HepG2 (cell line): ENCODE measurements at regions not wholly inside any gene's neighbourhood (a gene's known extent, or its start where the extent isn't known, plus 50 kb on each side); places are given as distances from the start of the nearest gene placed in this dataset.

Source experiments
- CBFB ChIP-seq: sonication (generic); formaldehyde crosslinking; IDR thresholded peaks from 2 replicates; pipeline ENCODE4 v1.4.0; 2020; ENCODE audit warnings: missing genetic modification reagents
- CEBPG ChIP-seq: IDR thresholded peaks from 2 replicates; pipeline ENCODE4 v1.6.1; 2016
- CENPT ChIP-seq: sonication (generic); formaldehyde crosslinking; IDR thresholded peaks from 2 replicates; pipeline ENCODE4 v1.8.0; 2022; ENCODE audit warnings: low read depth, mild to moderate bottlenecking, moderate library complexity, missing genetic modification reagents
- FOSL1 ChIP-seq: sonication (generic); formaldehyde crosslinking; IDR thresholded peaks from 2 replicates; pipeline ENCODE4 v1.9.0; 2021; ENCODE audit warnings: missing genetic modification reagents, borderline replicate concordance
- NFE2L2 ChIP-seq: fragments of 150-350 bp; IDR thresholded peaks from 2 replicates; pipeline ENCODE4 v1.6.1; 2014; ENCODE audit warnings: low read length
- NFYC ChIP-seq: IDR thresholded peaks from 2 replicates; pipeline ENCODE4 v1.6.1; 2016; ENCODE audit warnings: missing genetic modification reagents, missing compliant biosample characterization
- SIN3B ChIP-seq: fragments of 150-350 bp; IDR thresholded peaks from 2 replicates; pipeline ENCODE4 v1.6.1; 2014; ENCODE audit warnings: low read length
- SMARCC2 ChIP-seq: fragments of 450-650 bp; IDR thresholded peaks from 2 replicates; pipeline ENCODE4 v1.6.1; 2017; ENCODE audit warnings: antibody characterized with exemption, mild to moderate bottlenecking
- TMF1 ChIP-seq: sonication (generic); formaldehyde crosslinking; IDR thresholded peaks from 2 replicates; pipeline ENCODE4 v1.8.1; 2022; ENCODE audit warnings: low read depth, missing genetic modification reagents
- ZC3H4 ChIP-seq: sonication (generic); formaldehyde crosslinking; IDR thresholded peaks from 2 replicates; pipeline ENCODE4 v1.4.0; 2020; ENCODE audit warnings: missing genetic modification reagents, borderline replicate concordance
- ZNF224 ChIP-seq: sonication (generic); formaldehyde crosslinking; IDR thresholded peaks from 2 replicates; pipeline ENCODE4 v1.5.0; 2020; ENCODE audit warnings: mild to moderate bottlenecking, missing genetic modification reagents
- ZNF335 ChIP-seq: sonication (generic); formaldehyde crosslinking; IDR thresholded peaks from 2 replicates; pipeline ENCODE4 v1.4.0; 2020; ENCODE audit warnings: missing genetic modification reagents
- ZNF430 ChIP-seq: sonication (generic); formaldehyde crosslinking; IDR thresholded peaks from 2 replicates; pipeline ENCODE4 v1.9.0; 2021; ENCODE audit warnings: mild to moderate bottlenecking, missing genetic modification reagents
- ZNF703 ChIP-seq: sonication (generic); formaldehyde crosslinking; IDR thresholded peaks from 2 replicates; pipeline ENCODE4 v1.5.1; 2020; ENCODE audit warnings: missing genetic modification reagents, mild to moderate bottlenecking, moderate library complexity, borderline replicate concordance
- ZNF883 ChIP-seq: sonication (generic); formaldehyde crosslinking; IDR thresholded peaks from 2 replicates; pipeline ENCODE4 v1.5.1; 2020; ENCODE audit warnings: mild to moderate bottlenecking, missing genetic modification reagents; ENCODE audit errors: not compliant biosample characterization
- TF ChIP-seq, protein P1 (sequence below), 2 experiments: fragments of 450-650 bp in 1 of 2; sonication (generic) in 1 of 2; formaldehyde crosslinking in 1 of 2; IDR thresholded peaks; 2 replicates each; pipeline versions ENCODE4 v1.6.1 to v1.8.0; 2016 to 2022; ENCODE audit warnings: antibody characterized with exemption in 1 of 2, mild to moderate bottlenecking in 1 of 2, missing genetic modification reagents in 1 of 2
- TF ChIP-seq, protein P2 (sequence below): sonication (generic); formaldehyde crosslinking; IDR thresholded peaks from 2 replicates; pipeline ENCODE4 v1.9.0; 2021; ENCODE audit warnings: missing genetic modification reagents, borderline replicate concordance
- TF ChIP-seq, protein P3 (sequence below): sonication (generic); formaldehyde crosslinking; IDR thresholded peaks from 2 replicates; pipeline ENCODE4 v1.5.0; 2020; ENCODE audit warnings: missing genetic modification reagents
- TF ChIP-seq, protein P4 (sequence below): sonication (generic); formaldehyde crosslinking; IDR thresholded peaks from 2 replicates; pipeline ENCODE4 v1.5.0; 2020; ENCODE audit warnings: missing genetic modification reagents, mild to moderate bottlenecking, borderline replicate concordance

DNA sequence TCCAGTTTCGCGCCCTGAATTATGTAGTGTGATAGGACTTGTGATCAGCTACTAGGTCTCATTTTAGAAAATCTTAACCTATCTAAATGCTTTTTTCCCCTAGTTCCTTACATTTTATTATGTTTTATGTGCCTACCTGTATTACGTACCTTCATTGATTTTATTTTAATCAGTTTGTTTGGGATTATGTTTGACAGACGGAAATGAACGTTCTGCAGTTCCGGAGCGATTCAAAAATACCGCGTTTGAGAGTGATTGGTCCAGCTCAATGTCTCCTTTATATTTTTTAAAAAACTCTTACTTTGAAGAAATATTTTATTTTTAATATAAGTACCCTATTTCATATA lies 114.3 kb upstream of the BTN3A2 start (continued):
- TF ChIP-seq, protein P1, sequence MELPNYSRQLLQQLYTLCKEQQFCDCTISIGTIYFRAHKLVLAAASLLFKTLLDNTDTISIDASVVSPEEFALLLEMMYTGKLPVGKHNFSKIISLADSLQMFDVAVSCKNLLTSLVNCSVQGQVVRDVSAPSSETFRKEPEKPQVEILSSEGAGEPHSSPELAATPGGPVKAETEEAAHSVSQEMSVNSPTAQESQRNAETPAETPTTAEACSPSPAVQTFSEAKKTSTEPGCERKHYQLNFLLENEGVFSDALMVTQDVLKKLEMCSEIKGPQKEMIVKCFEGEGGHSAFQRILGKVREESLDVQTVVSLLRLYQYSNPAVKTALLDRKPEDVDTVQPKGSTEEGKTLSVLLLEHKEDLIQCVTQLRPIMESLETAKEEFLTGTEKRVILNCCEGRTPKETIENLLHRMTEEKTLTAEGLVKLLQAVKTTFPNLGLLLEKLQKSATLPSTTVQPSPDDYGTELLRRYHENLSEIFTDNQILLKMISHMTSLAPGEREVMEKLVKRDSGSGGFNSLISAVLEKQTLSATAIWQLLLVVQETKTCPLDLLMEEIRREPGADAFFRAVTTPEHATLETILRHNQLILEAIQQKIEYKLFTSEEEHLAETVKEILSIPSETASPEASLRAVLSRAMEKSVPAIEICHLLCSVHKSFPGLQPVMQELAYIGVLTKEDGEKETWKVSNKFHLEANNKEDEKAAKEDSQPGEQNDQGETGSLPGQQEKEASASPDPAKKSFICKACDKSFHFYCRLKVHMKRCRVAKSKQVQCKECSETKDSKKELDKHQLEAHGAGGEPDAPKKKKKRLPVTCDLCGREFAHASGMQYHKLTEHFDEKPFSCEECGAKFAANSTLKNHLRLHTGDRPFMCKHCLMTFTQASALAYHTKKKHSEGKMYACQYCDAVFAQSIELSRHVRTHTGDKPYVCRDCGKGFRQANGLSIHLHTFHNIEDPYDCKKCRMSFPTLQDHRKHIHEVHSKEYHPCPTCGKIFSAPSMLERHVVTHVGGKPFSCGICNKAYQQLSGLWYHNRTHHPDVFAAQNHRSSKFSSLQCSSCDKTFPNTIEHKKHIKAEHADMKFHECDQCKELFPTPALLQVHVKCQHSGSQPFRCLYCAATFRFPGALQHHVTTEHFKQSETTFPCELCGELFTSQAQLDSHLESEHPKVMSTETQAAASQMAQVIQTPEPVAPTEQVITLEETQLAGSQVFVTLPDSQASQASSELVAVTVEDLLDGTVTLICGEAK (IDR thresholded peaks at IDR 0.05), result no peak
- TF ChIP-seq, protein P1 (CRISPR knock-in tag; IDR thresholded peaks at IDR 0.05), result no peak
- TF ChIP-seq TMF1 (CRISPR knock-in tag), result no peak
- no peak for TF ChIP-seq NFE2L2
- peak; percentile 73 for TF ChIP-seq NFYC (CRISPR knock-in tag)
- TF ChIP-seq SIN3B, result peak; percentile 93
- TF ChIP-seq CEBPG (CRISPR knock-in tag), result no peak
- no peak for TF ChIP-seq ZNF883
- TF ChIP-seq CENPT (CRISPR knock-in tag), result no peak
- TF ChIP-seq ZNF430 (CRISPR knock-in tag), result peak; percentile 2; the same call in 1 of the 2 replicates
- no peak for TF ChIP-seq SMARCC2
- TF ChIP-seq, protein P2, sequence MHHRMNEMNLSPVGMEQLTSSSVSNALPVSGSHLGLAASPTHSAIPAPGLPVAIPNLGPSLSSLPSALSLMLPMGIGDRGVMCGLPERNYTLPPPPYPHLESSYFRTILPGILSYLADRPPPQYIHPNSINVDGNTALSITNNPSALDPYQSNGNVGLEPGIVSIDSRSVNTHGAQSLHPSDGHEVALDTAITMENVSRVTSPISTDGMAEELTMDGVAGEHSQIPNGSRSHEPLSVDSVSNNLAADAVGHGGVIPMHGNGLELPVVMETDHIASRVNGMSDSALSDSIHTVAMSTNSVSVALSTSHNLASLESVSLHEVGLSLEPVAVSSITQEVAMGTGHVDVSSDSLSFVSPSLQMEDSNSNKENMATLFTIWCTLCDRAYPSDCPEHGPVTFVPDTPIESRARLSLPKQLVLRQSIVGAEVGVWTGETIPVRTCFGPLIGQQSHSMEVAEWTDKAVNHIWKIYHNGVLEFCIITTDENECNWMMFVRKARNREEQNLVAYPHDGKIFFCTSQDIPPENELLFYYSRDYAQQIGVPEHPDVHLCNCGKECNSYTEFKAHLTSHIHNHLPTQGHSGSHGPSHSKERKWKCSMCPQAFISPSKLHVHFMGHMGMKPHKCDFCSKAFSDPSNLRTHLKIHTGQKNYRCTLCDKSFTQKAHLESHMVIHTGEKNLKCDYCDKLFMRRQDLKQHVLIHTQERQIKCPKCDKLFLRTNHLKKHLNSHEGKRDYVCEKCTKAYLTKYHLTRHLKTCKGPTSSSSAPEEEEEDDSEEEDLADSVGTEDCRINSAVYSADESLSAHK (CRISPR knock-in tag), result no peak
- no peak for TF ChIP-seq ZNF224 (CRISPR knock-in tag)
- TF ChIP-seq CBFB (CRISPR knock-in tag), result no peak
- TF ChIP-seq, protein P3, sequence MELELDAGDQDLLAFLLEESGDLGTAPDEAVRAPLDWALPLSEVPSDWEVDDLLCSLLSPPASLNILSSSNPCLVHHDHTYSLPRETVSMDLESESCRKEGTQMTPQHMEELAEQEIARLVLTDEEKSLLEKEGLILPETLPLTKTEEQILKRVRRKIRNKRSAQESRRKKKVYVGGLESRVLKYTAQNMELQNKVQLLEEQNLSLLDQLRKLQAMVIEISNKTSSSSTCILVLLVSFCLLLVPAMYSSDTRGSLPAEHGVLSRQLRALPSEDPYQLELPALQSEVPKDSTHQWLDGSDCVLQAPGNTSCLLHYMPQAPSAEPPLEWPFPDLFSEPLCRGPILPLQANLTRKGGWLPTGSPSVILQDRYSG, result no peak
- TF ChIP-seq ZC3H4 (CRISPR knock-in tag), result no peak
- no peak for TF ChIP-seq FOSL1 (CRISPR knock-in tag)
- no peak for TF ChIP-seq ZNF703 (CRISPR knock-in tag)
- TF ChIP-seq ZNF335 (CRISPR knock-in tag), result no peak
- TF ChIP-seq, protein P4, sequence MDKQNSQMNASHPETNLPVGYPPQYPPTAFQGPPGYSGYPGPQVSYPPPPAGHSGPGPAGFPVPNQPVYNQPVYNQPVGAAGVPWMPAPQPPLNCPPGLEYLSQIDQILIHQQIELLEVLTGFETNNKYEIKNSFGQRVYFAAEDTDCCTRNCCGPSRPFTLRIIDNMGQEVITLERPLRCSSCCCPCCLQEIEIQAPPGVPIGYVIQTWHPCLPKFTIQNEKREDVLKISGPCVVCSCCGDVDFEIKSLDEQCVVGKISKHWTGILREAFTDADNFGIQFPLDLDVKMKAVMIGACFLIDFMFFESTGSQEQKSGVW (CRISPR knock-in tag), result no peak
